GM23338 (cell line): ENCODE measurements at regions not wholly inside any gene's neighbourhood (a gene's known extent, or its start where the extent isn't known, plus 50 kb on each side); places are given as distances from the start of the nearest gene placed in this dataset.

Experiments used
- CREB1 ChIP-seq: fragments of 250-450 bp; sonication (Bioruptor Pico); IDR thresholded peaks from 2 replicates; pipeline ENCODE4 v1.5.0; 2020; ENCODE audit warnings: low read depth, mild to moderate bottlenecking, moderate library complexity
- CTCF ChIP-seq, 2 experiments: fragments of 200-600 bp in 1 of 2; sonication (generic) in 1 of 2; conservative IDR thresholded peaks; 2 replicates each; pipeline versions ENCODE4 v1.5.1 to v1.6.1; 2016 to 2017; ENCODE audit warnings: antibody characterized with exemption in 2 of 2, low read depth in 2 of 2, mild to moderate bottlenecking in 2 of 2, moderate library complexity in 1 of 2
- ETS1 ChIP-seq: IDR thresholded peaks from 2 replicates; pipeline ENCODE4 v1.6.1; 2016; ENCODE audit warnings: antibody characterized with exemption
- EZH2phosphoT487 ChIP-seq: fragments of 200-600 bp; sonication (generic); IDR thresholded peaks from one replicate; pipeline ENCODE4 v1.8.1; 2018; ENCODE audit warnings: antibody characterized with exemption; ENCODE audit not compliant: unreplicated experiment
- NANOG ChIP-seq: IDR thresholded peaks from 2 replicates; pipeline ENCODE4 v1.6.1; 2016; ENCODE audit warnings: antibody characterized with exemption, borderline replicate concordance
- POLR2AphosphoS5 ChIP-seq: IDR thresholded peaks from 2 replicates; pipeline ENCODE4 v1.6.1; 2016; ENCODE audit warnings: antibody characterized with exemption, low read depth
- REST ChIP-seq: IDR thresholded peaks from one replicate; pipeline ENCODE4 v1.6.1; 2018; ENCODE audit warnings: antibody characterized with exemption; ENCODE audit not compliant: unreplicated experiment
- STAT1 ChIP-seq: IDR thresholded peaks from one replicate; pipeline ENCODE4 v1.6.1; 2016; ENCODE audit warnings: antibody characterized with exemption; ENCODE audit not compliant: unreplicated experiment
- ZNF114 ChIP-seq: fragments of 250-450 bp; sonication (Bioruptor Pico); IDR thresholded peaks from 2 replicates; pipeline ENCODE4 v1.5.0; 2020; ENCODE audit warnings: mild to moderate bottlenecking, moderate library complexity
- ZNF462 ChIP-seq: fragments of 250-450 bp; sonication (Bioruptor Pico); IDR thresholded peaks from 2 replicates; pipeline ENCODE4 v1.5.0; 2020; ENCODE audit warnings: mild to moderate bottlenecking, moderate library complexity

GRCh38 chr13:27855381-27855780, 63.1 kb downstream of the GSX1 start (continued):
- no peak for TF ChIP-seq ZNF462 (CRISPR knock-in tag)
- TF ChIP-seq ZNF114: no peak
- no peak for TF ChIP-seq STAT1
- no peak for TF ChIP-seq EZH2phosphoT487
- TF ChIP-seq ETS1: no peak
- TF ChIP-seq REST: no peak
- TF ChIP-seq NANOG: no peak
- TF ChIP-seq CTCF (conservative IDR thresholded peaks at IDR 0.05; ENCODE audit: low read depth in 2 of 2): no peak
- no peak for TF ChIP-seq POLR2AphosphoS5
- no peak for TF ChIP-seq CREB1 (CRISPR knock-in tag)
